Gastrocnemius medialis (tissue), 4 donors: ENCODE measurements at regions not wholly inside any gene's neighbourhood (a gene's known extent, or its start where the extent isn't known, plus 50 kb on each side); places are given as distances from the start of the nearest gene placed in this dataset.

Source experiments
- CTCF ChIP-seq, 5 experiments: fragments of 450-650 bp in 3 of 5; fragments of 200-600 bp in 2 of 5; sonication (generic) in 2 of 5; IDR thresholded peaks in 4 of 5; conservative IDR thresholded peaks in 1 of 5; 1 replicate in 4 of 5; 2 replicates in 1 of 5; pipeline ENCODE4 v1.5.1; 2016 to 2019; ENCODE audit warnings: antibody characterized with exemption in 5 of 5, mild to moderate bottlenecking in 3 of 5, moderate library complexity in 3 of 5
- POLR2A ChIP-seq, 2 donors: fragments of 450-650 bp; IDR thresholded peaks; one replicate each; pipeline ENCODE4 v1.6.1; 2017; ENCODE audit warnings: antibody characterized with exemption in 2 of 2, mild to moderate bottlenecking in 2 of 2, moderate library complexity in 2 of 2

- TF ChIP-seq CTCF (IDR thresholded peaks at IDR 0.05 in 4 of 5, conservative IDR thresholded peaks at IDR 0.05 in 1 of 5) = no peak
- TF ChIP-seq POLR2A (IDR thresholded peaks at IDR 0.05) = no peak
Measured at GRCh38 chr2:217634871-217635270, 367.9 kb downstream of the TNS1 start.
